Endothelial cell (in vitro differentiated cells): ENCODE measurements at regions not wholly inside any gene's neighbourhood (a gene's known extent, or its start where the extent isn't known, plus 50 kb on each side); places are given as distances from the start of the nearest gene placed in this dataset.

ENCODE experiments used
- DNase-seq: peaks from one replicate; pipeline ENCODE4 v3.0.0; 2021; ENCODE audit warnings: low spot score
- H3K27ac Mint-ChIP-seq: one replicate; pipeline ENCODE4 v1.8.0; 2021; ENCODE audit warnings: mixed read lengths, inconsistent platforms; ENCODE audit not compliant: unreplicated experiment
- H3K27me3 Mint-ChIP-seq: one replicate; pipeline ENCODE4 v1.8.0; 2021; ENCODE audit warnings: mild to moderate bottlenecking, moderate library complexity, mixed read lengths, inconsistent platforms; ENCODE audit not compliant: unreplicated experiment
- H3K36me3 Mint-ChIP-seq: one replicate; pipeline ENCODE4 v1.8.0; 2021; ENCODE audit warnings: mild to moderate bottlenecking, low read depth, mixed read lengths, inconsistent platforms; ENCODE audit not compliant: unreplicated experiment
- H3K4me1 Mint-ChIP-seq: one replicate; pipeline ENCODE4 v1.8.0; 2021; ENCODE audit warnings: mild to moderate bottlenecking, mixed read lengths, inconsistent platforms; ENCODE audit not compliant: unreplicated experiment
- H3K4me3 Mint-ChIP-seq: one replicate; pipeline ENCODE4 v1.8.0; 2021; ENCODE audit warnings: mild to moderate bottlenecking, mixed read lengths, inconsistent platforms; ENCODE audit not compliant: unreplicated experiment
- H3K9me3 Mint-ChIP-seq: one replicate; pipeline ENCODE4 v1.8.0; 2021; ENCODE audit warnings: mixed read lengths, inconsistent platforms; ENCODE audit not compliant: unreplicated experiment
- TF ChIP-seq, protein P1 (sequence below): fragments of 200-600 bp; sonication (generic); IDR thresholded peaks from one replicate; pipeline ENCODE4 v1.5.0; 2021; ENCODE audit warnings: antibody characterized with exemption; ENCODE audit not compliant: unreplicated experiment

DNA sequence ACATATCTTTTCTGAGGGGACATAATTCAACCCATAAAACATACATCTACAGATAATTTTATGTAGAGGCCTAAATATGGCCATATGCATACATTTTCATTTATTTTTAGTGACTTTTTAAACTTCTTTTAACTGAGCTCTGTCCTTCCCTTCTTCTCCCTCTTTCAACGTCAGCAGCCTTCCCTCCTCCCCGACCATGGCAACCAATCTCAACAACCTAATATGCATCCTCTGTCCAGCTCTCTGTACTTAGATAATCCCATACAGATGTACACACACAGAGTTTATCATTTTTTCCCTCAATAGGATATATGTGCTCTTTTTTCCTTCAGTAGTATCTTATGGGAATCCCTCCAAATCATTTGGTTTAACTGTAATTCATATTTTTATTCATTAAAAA lies 94.3 kb downstream of the CCDC71L start:
- Mint-ChIP-seq H3K27me3 (peaks cover 4% of the 10 kb centered on the region), H3K4me1 (peaks cover 10% of the 10 kb centered on the region), H3K4me3 (no peak overlapping the region), H3K27ac (no peak overlapping the region), H3K9me3 (no peaks in the 10 kb centered on the region), H3K36me3 (no peaks in the 10 kb centered on the region)
- no peak for DNase-seq
- TF ChIP-seq, protein P1, sequence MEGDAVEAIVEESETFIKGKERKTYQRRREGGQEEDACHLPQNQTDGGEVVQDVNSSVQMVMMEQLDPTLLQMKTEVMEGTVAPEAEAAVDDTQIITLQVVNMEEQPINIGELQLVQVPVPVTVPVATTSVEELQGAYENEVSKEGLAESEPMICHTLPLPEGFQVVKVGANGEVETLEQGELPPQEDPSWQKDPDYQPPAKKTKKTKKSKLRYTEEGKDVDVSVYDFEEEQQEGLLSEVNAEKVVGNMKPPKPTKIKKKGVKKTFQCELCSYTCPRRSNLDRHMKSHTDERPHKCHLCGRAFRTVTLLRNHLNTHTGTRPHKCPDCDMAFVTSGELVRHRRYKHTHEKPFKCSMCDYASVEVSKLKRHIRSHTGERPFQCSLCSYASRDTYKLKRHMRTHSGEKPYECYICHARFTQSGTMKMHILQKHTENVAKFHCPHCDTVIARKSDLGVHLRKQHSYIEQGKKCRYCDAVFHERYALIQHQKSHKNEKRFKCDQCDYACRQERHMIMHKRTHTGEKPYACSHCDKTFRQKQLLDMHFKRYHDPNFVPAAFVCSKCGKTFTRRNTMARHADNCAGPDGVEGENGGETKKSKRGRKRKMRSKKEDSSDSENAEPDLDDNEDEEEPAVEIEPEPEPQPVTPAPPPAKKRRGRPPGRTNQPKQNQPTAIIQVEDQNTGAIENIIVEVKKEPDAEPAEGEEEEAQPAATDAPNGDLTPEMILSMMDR: no peak

DNA sequence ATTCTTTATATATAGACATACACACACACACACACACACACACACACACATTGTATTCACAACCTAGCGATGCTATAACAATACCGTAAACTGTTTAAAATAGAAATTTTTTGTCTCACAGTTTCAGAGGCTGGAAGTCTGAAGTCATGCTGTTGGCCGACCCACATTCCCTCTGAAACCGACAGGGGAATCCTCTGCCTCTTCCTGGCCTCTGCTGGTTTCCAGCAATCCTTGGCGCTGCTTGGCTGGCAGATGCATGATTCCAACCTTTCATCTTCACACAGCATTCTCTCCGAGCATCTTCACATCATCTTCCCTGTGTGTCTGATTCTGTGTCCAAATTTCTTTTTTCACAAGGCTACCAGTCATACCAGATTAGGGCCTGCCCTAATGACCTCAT lies 94.8 kb downstream of the CCDC71L start:
- no peak overlapping the region for H3K27ac Mint-ChIP-seq
- no peaks in the 10 kb centered on the region for H3K9me3 Mint-ChIP-seq
- H3K36me3 Mint-ChIP-seq: no peaks in the 10 kb centered on the region
- H3K4me1 Mint-ChIP-seq: peaks cover 10% of the 10 kb centered on the region
- peaks cover 4% of the 10 kb centered on the region for H3K27me3 Mint-ChIP-seq
- no peak overlapping the region for H3K4me3 Mint-ChIP-seq
- TF ChIP-seq, protein P1: no peak
- DNase-seq: no peak

DNA sequence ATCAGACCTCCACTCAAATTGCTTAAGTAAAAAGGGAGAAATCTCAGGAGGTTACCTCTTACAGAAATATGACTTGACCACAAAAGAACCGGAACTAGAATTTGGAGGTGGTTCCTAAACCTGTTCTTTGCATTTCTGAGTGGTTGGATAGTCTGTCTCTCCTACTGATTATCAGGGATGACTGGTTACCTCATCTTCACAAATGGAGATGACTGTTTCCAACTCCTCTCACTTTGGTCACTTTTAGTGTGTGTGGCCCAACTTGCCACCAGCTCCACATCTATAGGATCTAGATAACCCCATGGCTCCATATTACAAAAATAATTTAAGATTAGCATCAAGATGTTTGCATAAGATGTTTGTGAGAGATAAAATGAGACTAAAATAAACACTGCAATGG lies 95.5 kb downstream of the CCDC71L start:
- no peaks in the 10 kb centered on the region for H3K36me3 Mint-ChIP-seq
- no peak for DNase-seq
- TF ChIP-seq, protein P1: no peak
- no peaks in the 10 kb centered on the region for H3K9me3 Mint-ChIP-seq
- H3K4me3 Mint-ChIP-seq: no peak overlapping the region
- H3K27ac Mint-ChIP-seq: no peak overlapping the region
- peaks cover 4% of the 10 kb centered on the region for H3K27me3 Mint-ChIP-seq
- peaks cover 7% of the 10 kb centered on the region for H3K4me1 Mint-ChIP-seq

DNA sequence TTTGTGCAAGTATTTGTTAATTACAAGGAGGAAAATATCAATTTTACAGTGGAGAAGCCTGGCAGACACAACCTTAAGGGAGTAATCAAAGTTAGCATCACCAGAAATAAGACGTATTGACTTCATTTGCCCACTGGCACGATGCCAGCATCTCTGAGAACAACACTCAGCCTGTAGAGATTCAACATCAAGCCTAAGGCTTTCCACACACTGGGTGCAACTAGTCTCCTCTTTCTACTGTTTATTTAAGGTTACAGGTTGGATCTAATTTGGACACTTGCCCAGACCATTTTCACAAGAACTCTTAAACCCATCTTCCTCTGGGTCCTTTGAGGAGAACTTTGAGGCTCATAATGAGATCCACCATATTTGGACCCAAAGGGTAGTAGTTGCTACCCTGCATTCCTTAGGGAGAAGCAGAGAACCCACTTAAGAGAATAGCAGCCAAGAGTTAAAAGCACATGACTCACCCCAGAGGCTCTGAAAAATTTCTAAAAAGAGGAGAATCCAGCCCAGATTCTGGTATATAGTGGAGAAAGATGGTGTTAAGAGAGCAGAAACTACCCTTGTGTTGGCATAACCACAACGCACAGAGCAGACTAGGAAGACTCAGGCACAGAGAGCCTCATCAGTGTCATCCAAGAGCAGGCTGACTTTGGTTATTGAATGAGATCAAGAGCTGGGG lies 97.3 kb downstream of the CCDC71L start:
- TF ChIP-seq, protein P1: no peak
- no peaks in the 10 kb centered on the region for H3K36me3 Mint-ChIP-seq
- peaks cover 4% of the 10 kb centered on the region for H3K4me1 Mint-ChIP-seq
- H3K4me3 Mint-ChIP-seq: no peak overlapping the region
- peaks cover 7% of the 10 kb centered on the region for H3K27me3 Mint-ChIP-seq
- no peak overlapping the region for H3K27ac Mint-ChIP-seq
- no peak for DNase-seq
- H3K9me3 Mint-ChIP-seq: no peaks in the 10 kb centered on the region

DNA sequence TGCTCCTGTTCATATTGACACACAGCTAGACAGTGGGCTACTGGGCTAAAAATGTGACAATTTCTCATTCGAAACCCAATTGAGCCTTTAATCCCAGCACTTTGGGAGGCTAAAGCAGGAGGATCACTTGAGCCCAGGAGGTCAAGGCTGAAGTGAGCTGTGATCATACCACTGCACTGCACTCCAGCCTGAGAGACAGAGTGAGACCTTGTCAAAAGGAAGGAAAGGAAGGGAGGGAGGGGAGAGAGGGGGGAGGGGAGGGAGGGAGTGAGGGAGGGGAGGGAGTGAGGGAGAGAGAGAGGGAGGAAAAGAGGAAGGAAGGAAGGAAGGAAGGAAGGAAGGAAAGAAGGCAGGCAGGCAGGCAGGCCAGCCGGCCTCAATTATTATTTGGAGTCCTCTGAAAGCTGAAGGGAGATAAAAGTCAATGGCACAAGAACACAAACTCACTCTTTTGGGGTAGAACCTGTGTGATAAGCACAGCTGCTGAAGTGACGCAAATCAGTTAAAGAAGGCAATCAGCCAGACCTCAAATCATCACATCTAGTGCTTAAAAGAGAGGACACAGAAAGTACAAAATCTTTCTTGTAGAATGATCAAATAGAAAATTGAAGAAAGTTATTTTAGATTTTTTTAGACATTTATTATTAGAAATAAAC lies 98.1 kb downstream of the CCDC71L start:
- no peak for DNase-seq
- H3K9me3 Mint-ChIP-seq: no peaks in the 10 kb centered on the region
- no peak overlapping the region for H3K4me3 Mint-ChIP-seq
- H3K27me3 Mint-ChIP-seq: peaks cover 7% of the 10 kb centered on the region
- no peak overlapping the region for H3K27ac Mint-ChIP-seq
- TF ChIP-seq, protein P1: no peak
- no peaks in the 10 kb centered on the region for H3K4me1 Mint-ChIP-seq
- no peaks in the 10 kb centered on the region for H3K36me3 Mint-ChIP-seq
